Fibroblast of mammary gland (primary cell): ENCODE measurements at regions not wholly inside any gene's neighbourhood (a gene's known extent, or its start where the extent isn't known, plus 50 kb on each side); places are given as distances from the start of the nearest gene placed in this dataset.

Source experiments
- DNase-seq: peaks from one replicate; pipeline ENCODE4 v3.0.0-alpha.2; 2010; ENCODE audit warnings: low read depth
- H3K4me3 ChIP-seq: 2 replicates; pipeline ENCODE4 v1.5.1; 2011; ENCODE audit warnings: low read depth, mild to moderate bottlenecking, low read length, moderate library complexity; ENCODE audit not compliant: control insufficient read depth
- CTCF ChIP-seq: conservative IDR thresholded peaks from 2 replicates; pipeline ENCODE4 v1.5.1; 2011; ENCODE audit warnings: low read depth, low read length, inconsistent platforms; ENCODE audit not compliant: control insufficient read depth, insufficient read depth

- no peak overlapping the region for H3K4me3 ChIP-seq
- no peak for TF ChIP-seq CTCF
- peak; percentile 95 for DNase-seq
Observed at GRCh38 chr20:23147964-23148730, 62.0 kb upstream of the CD93 start.

GRCh38 chr20:23147647-23147963, 61.5 kb upstream of the CD93 start:
- no peak overlapping the region for H3K4me3 ChIP-seq

GRCh38 chr20:23146857-23147637, 60.9 kb upstream of the CD93 start:
- H3K4me3 ChIP-seq = no peak overlapping the region
- peak; percentile 3 for TF ChIP-seq CTCF
- DNase-seq = no peak

More at GRCh38 chr20:23147647-23147963, 61.5 kb upstream of the CD93 start:
- TF ChIP-seq CTCF = no peak
- no peak for DNase-seq

- no peak for DNase-seq
- H3K4me3 ChIP-seq = no peak overlapping the region
- no peak for TF ChIP-seq CTCF
Observed at GRCh38 chr20:23146181-23146580, 60.1 kb upstream of the CD93 start.

- TF ChIP-seq CTCF = no peak
- no peak overlapping the region for H3K4me3 ChIP-seq
- peak; percentile 89 for DNase-seq
Observed at GRCh38 chr20:23145281-23145700, 59.2 kb upstream of the CD93 start.

GRCh38 chr20:23144856-23145255, 58.7 kb upstream of the CD93 start:
- H3K4me3 ChIP-seq = no peak overlapping the region
- DNase-seq = no peak
- no peak for TF ChIP-seq CTCF
